H1 (cell line): ENCODE measurements at regions not wholly inside any gene's neighbourhood (a gene's known extent, or its start where the extent isn't known, plus 50 kb on each side); places are given as distances from the start of the nearest gene placed in this dataset.

Experiments used
- CTCF ChIA-PET: fragments of 300-600 bp; sonication (Branson Sonifier 250); formaldehyde crosslinking; loops from one replicate; lab custom pipeline; 2021; ENCODE audit not compliant: partially characterized antibody; lab: Charles Lee
- POLR2A ChIA-PET: fragments of 300-600 bp; sonication (Branson Sonifier 250); formaldehyde crosslinking; loops from one replicate; lab custom pipeline; 2021; ENCODE audit warnings: inconsistent platforms; ENCODE audit not compliant: partially characterized antibody; lab: Charles Lee
- DNase-seq, 2 experiments: peaks; one replicate each; pipeline versions ENCODE4 v3.0.0 to v3.0.0-alpha.2; 2010 to 2022; ENCODE audit warnings: low spot score in 2 of 2, low read depth in 1 of 2, mixed read lengths in 1 of 2
- FAIRE-seq: peaks from 2 replicates; lab custom pipeline; 2011; peaks lifted over from hg19 to GRCh38; lab: Jason Lieb, UNC
- H2AFZ ChIP-seq: 2 replicates; pipeline ENCODE4 v1.8.1; 2012; ENCODE audit warnings: low read length, inconsistent platforms
- H2AK5ac ChIP-seq: 2 replicates; pipeline ENCODE4 v1.6.1; 2013; ENCODE audit warnings: low read depth, low read length
- H2BK120ac ChIP-seq: replicated peaks from 2 replicates; pipeline ENCODE3; 2013; ENCODE audit warnings: low read depth, low read length, inconsistent platforms
- H2BK12ac ChIP-seq: 2 replicates; pipeline ENCODE4 v1.6.1; 2013; ENCODE audit warnings: low read depth, low read length
- H2BK15ac ChIP-seq: 2 replicates; pipeline ENCODE4 v1.6.1; 2013; ENCODE audit warnings: low read length
- H2BK20ac ChIP-seq: 2 replicates; pipeline ENCODE4 v1.6.1; 2013; ENCODE audit warnings: low read length
- H2BK5ac ChIP-seq: 2 replicates; pipeline ENCODE4 v1.6.1; 2013; ENCODE audit warnings: low read depth, low read length
- H3K14ac ChIP-seq: 2 replicates; pipeline ENCODE4 v1.6.1; 2013; ENCODE audit warnings: inconsistent platforms; ENCODE audit not compliant: insufficient read length
- H3K18ac ChIP-seq: 2 replicates; pipeline ENCODE4 v1.6.1; 2013; ENCODE audit warnings: low read length; ENCODE audit errors: extremely low read depth
- H3K23ac ChIP-seq: 2 replicates; pipeline ENCODE4 v1.6.1; 2013; ENCODE audit warnings: inconsistent platforms; ENCODE audit not compliant: insufficient read length
- H3K23me2 ChIP-seq: 2 replicates; pipeline ENCODE4 v1.6.1; 2013; ENCODE audit warnings: low read depth, low read length
- H3K27ac ChIP-seq: 2 replicates; pipeline ENCODE4 v1.6.1; 2011; ENCODE audit warnings: low read depth, low read length, inconsistent platforms
- H3K27me3 ChIP-seq, 4 experiments: replicated peaks in 1 of 4; 1 replicate in 1 of 4; 2 replicates in 3 of 4; pipeline versions ENCODE4 v1.6.1 to v1.8.1; 2011 to 2013; ENCODE audit warnings: low read length in 3 of 4, mild to moderate bottlenecking in 3 of 4, inconsistent platforms in 2 of 4, mixed read lengths in 2 of 4, moderate library complexity in 1 of 4; ENCODE audit not compliant: control insufficient read depth in 3 of 4, insufficient read depth in 3 of 4; ENCODE audit errors: extremely low read depth in 1 of 4
- H3K36me3 ChIP-seq, 4 experiments: 2 replicates each; pipeline versions ENCODE4 v1.6.1 to v1.8.1; 2011 to 2013; ENCODE audit warnings: mild to moderate bottlenecking in 4 of 4, low read length in 3 of 4, moderate library complexity in 2 of 4, control low read depth in 1 of 4, inconsistent platforms in 1 of 4; ENCODE audit not compliant: insufficient read depth in 4 of 4, control insufficient read depth in 2 of 4
- H3K4ac ChIP-seq: replicated peaks from 2 replicates; pipeline ENCODE3; 2013; ENCODE audit warnings: low read length, low read depth, mixed read lengths, inconsistent platforms; ENCODE audit not compliant: insufficient read length
- H3K4me1 ChIP-seq, 4 experiments: replicated peaks in 1 of 4; 1 replicate in 1 of 4; 2 replicates in 3 of 4; pipeline versions ENCODE4 v1.6.1 to v1.8.1; 2011 to 2013; ENCODE audit warnings: low read length in 3 of 4, inconsistent platforms in 2 of 4, mixed read lengths in 1 of 4; ENCODE audit not compliant: insufficient read depth in 4 of 4, control insufficient read depth in 3 of 4
- H3K4me2 ChIP-seq, 2 experiments: 2 replicates each; pipeline versions ENCODE4 v1.6.1 to v1.8.1; 2011 to 2013; ENCODE audit warnings: low read depth in 2 of 2, low read length in 2 of 2, control low read depth in 1 of 2, inconsistent platforms in 1 of 2, mild to moderate bottlenecking in 1 of 2; ENCODE audit not compliant: insufficient read depth in 1 of 2
- H3K4me3 ChIP-seq, 4 experiments: fragments of 200-600, 300-600 bp in 1 of 4; sonication (generic), shearing (Covaris generic), sonication (Bioruptor Twin) in 1 of 4; 2 replicates each; pipeline versions ENCODE4 v1.5.1 to v1.8.1; 2011 to 2016; ENCODE audit warnings: low read length in 4 of 4, low read depth in 3 of 4, control low read depth in 2 of 4, inconsistent platforms in 2 of 4, mild to moderate bottlenecking in 2 of 4, mixed read lengths in 1 of 4, moderate library complexity in 1 of 4; ENCODE audit not compliant: insufficient read depth in 2 of 4; ENCODE audit errors: extremely low read depth in 1 of 4
- H3K56ac ChIP-seq: replicated peaks from 2 replicates; pipeline ENCODE3; 2013; ENCODE audit warnings: low read depth, mild to moderate bottlenecking, mixed read lengths, low read length, inconsistent platforms; ENCODE audit not compliant: insufficient read length
- H3K79me1 ChIP-seq: 2 replicates; pipeline ENCODE4 v1.6.1; 2013; ENCODE audit warnings: low read depth, low read length, control low read depth
- H3K79me2 ChIP-seq, 2 experiments: 2 replicates each; pipeline versions ENCODE4 v1.6.1 to v1.8.1; 2012 to 2013; ENCODE audit warnings: low read length in 2 of 2, mild to moderate bottlenecking in 2 of 2, inconsistent platforms in 1 of 2; ENCODE audit not compliant: insufficient read depth in 2 of 2, control insufficient read depth in 1 of 2
- H3K9ac ChIP-seq, 4 experiments: replicated peaks in 1 of 4; 1 replicate in 1 of 4; 2 replicates in 3 of 4; pipeline versions ENCODE4 v1.6.1 to v1.8.1; 2011 to 2013; ENCODE audit warnings: low read depth in 3 of 4, low read length in 3 of 4, control low read depth in 2 of 4, mild to moderate bottlenecking in 2 of 4, moderate library complexity in 2 of 4, inconsistent platforms in 1 of 4; ENCODE audit errors: extremely low read depth in 1 of 4
- H3K9me3 ChIP-seq, 2 experiments: 2 replicates each; pipeline versions ENCODE4 v1.6.1 to v1.8.1; 2012 to 2013; ENCODE audit warnings: mild to moderate bottlenecking in 2 of 2, moderate library complexity in 2 of 2, control low read depth in 1 of 2, inconsistent platforms in 1 of 2, low read depth in 1 of 2, low read length in 1 of 2, mixed read lengths in 1 of 2; ENCODE audit not compliant: insufficient read depth in 2 of 2
- H4K20me1 ChIP-seq, 2 experiments: replicated peaks in 1 of 2; 2 replicates each; pipeline versions ENCODE3 to v1.8.1; 2011 to 2013; ENCODE audit warnings: inconsistent platforms in 2 of 2, low read length in 2 of 2, mild to moderate bottlenecking in 1 of 2; ENCODE audit not compliant: insufficient read depth in 2 of 2, control insufficient read depth in 1 of 2
- H4K5ac ChIP-seq: 2 replicates; pipeline ENCODE4 v1.6.1; 2013; ENCODE audit warnings: low read length, low read depth, mixed read lengths, inconsistent platforms; ENCODE audit not compliant: insufficient read length
- H4K8ac ChIP-seq: 2 replicates; pipeline ENCODE4 v1.8.0; 2013; ENCODE audit warnings: mild to moderate bottlenecking, moderate library complexity, low read length, inconsistent platforms; ENCODE audit not compliant: insufficient read depth; ENCODE audit errors: extremely low read depth
- H4K91ac ChIP-seq: replicated peaks from 2 replicates; pipeline ENCODE3; 2013; ENCODE audit warnings: low read length, mixed read lengths, inconsistent platforms; ENCODE audit not compliant: insufficient read length
- ATF3 ChIP-seq: IDR thresholded peaks from 2 replicates; pipeline ENCODE4 v1.6.1; 2011; ENCODE audit warnings: low read depth, mild to moderate bottlenecking, low read length; ENCODE audit not compliant: insufficient read depth
- MAX ChIP-seq: IDR thresholded peaks from 2 replicates; pipeline ENCODE4 v1.6.1; 2012; ENCODE audit warnings: inconsistent platforms
- NANOG ChIP-seq: IDR thresholded peaks from 2 replicates; pipeline ENCODE4 v1.6.1; 2011; ENCODE audit warnings: low read length, low read depth, mild to moderate bottlenecking, inconsistent platforms; ENCODE audit not compliant: insufficient read depth, poor library complexity, severe bottlenecking
- TAF1 ChIP-seq: IDR thresholded peaks from 2 replicates; pipeline ENCODE4 v1.6.1; 2011; ENCODE audit warnings: mild to moderate bottlenecking, low read depth, low read length
- USF2 ChIP-seq: IDR thresholded peaks from 2 replicates; pipeline ENCODE4 v1.6.1; 2011; ENCODE audit warnings: low read length, improper control_type of control experiment
- WGBS, 2 experiments: shearing (Covaris generic) in 1 of 2; methylation state at CpG; one replicate each; pipeline versions ENCODE4 v1.1.6 to v1.1.7; 2013 to 2015; ENCODE audit warnings: low lambda C conversion rate in 2 of 2, mixed read lengths in 2 of 2, inconsistent platforms in 1 of 2, low coverage in 1 of 2, missing lambda C conversion rate in 1 of 2; ENCODE audit not compliant: insufficient replicate concordance in 2 of 2, insufficient coverage in 1 of 2, insufficient read length in 1 of 2; ENCODE audit errors: extremely low coverage in 1 of 2, missing lambda C conversion rate in 1 of 2; 5-methylcytosine and 5-hydroxymethylcytosine counted together

GRCh38 chrX:42708222-42708621 lies 69.7 kb downstream of the PPP1R2C start:
- no peaks in the 10 kb centered on the region for H3K9me3 ChIP-seq
- CTCF ChIA-PET = no interaction called here
- DNase-seq (no peak), FAIRE-seq (no peak)
- H2BK12ac ChIP-seq = no peak overlapping the region
- H4K20me1 ChIP-seq = no peaks in the 10 kb centered on the region
- H3K18ac ChIP-seq = no peak overlapping the region
- no peaks in the 10 kb centered on the region for H3K4me1 ChIP-seq
- H3K56ac ChIP-seq = no peak overlapping the region
- H4K91ac ChIP-seq = no peak overlapping the region
- 81% methylated on average over 2 of the region's 2 CpGs; no CpG with 5 or more reads in 1 of the 2 experiments for WGBS, 2 experiments
- H3K79me1 ChIP-seq = no peaks in the 10 kb centered on the region
- no peak overlapping the region for H3K14ac ChIP-seq
- no peaks in the 10 kb centered on the region for H3K27me3 ChIP-seq
- H2AFZ ChIP-seq = no peak overlapping the region
- H2BK15ac ChIP-seq = no peak overlapping the region
- H3K23ac ChIP-seq = no peak overlapping the region
- H2AK5ac ChIP-seq = no peak overlapping the region
- H3K9ac ChIP-seq = no peak overlapping the region
- H4K5ac ChIP-seq = no peak overlapping the region
- no peak overlapping the region for H3K4ac ChIP-seq
- H4K8ac ChIP-seq = no peak overlapping the region
- H2BK120ac ChIP-seq = no peak overlapping the region
- H3K4me3 ChIP-seq = no peak overlapping the region
- POLR2A ChIA-PET = no interaction called here
- no peak overlapping the region for H2BK5ac ChIP-seq
- no peak overlapping the region for H3K4me2 ChIP-seq
- TF ChIP-seq TAF1 = no peak
- TF ChIP-seq MAX = no peak
- no peak for TF ChIP-seq ATF3
- TF ChIP-seq USF2 = no peak
- TF ChIP-seq NANOG = no peak
- H2BK20ac ChIP-seq = no peak overlapping the region
- H3K36me3 ChIP-seq = no peaks in the 10 kb centered on the region
- no peaks in the 10 kb centered on the region for H3K23me2 ChIP-seq
- no peak overlapping the region for H3K27ac ChIP-seq
- H3K79me2 ChIP-seq = no peaks in the 10 kb centered on the region
